ENCODE measurements at regions not wholly inside any gene's neighbourhood (a gene's known extent, or its start where the extent isn't known, plus 50 kb on each side); places are given as distances from the start of the nearest gene placed in this dataset.

DNA sequence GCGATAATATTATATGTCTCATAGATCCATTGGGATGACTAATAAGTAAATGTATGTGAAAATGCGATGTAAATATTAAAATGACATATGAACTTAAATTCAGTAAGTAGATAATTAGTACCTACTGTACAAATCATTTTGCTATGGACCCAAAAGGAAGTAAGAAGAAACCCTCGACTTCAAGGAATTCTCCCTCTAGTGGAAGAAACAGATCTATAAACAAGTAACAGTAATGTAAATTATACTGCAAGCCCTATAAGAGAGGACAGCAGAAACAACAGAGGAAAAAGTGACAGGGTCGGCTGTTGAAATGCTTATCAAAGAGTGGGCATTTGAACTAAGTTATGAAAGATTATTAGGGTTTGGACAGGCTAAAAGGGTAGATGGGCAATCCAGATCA, 320.3 kb downstream of the DMAC1 start:
- TF ChIP-seq, protein P1, sequence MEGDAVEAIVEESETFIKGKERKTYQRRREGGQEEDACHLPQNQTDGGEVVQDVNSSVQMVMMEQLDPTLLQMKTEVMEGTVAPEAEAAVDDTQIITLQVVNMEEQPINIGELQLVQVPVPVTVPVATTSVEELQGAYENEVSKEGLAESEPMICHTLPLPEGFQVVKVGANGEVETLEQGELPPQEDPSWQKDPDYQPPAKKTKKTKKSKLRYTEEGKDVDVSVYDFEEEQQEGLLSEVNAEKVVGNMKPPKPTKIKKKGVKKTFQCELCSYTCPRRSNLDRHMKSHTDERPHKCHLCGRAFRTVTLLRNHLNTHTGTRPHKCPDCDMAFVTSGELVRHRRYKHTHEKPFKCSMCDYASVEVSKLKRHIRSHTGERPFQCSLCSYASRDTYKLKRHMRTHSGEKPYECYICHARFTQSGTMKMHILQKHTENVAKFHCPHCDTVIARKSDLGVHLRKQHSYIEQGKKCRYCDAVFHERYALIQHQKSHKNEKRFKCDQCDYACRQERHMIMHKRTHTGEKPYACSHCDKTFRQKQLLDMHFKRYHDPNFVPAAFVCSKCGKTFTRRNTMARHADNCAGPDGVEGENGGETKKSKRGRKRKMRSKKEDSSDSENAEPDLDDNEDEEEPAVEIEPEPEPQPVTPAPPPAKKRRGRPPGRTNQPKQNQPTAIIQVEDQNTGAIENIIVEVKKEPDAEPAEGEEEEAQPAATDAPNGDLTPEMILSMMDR (IDR thresholded peaks at IDR 0.05): no peak
- TF ChIP-seq POLR2A (IDR thresholded peaks at IDR 0.05): no peak

Measured in heart left ventricle (tissue), 13 donors.